HG03060 (cell line): ENCODE measurements at regions not wholly inside any gene's neighbourhood (a gene's known extent, or its start where the extent isn't known, plus 50 kb on each side); places are given as distances from the start of the nearest gene placed in this dataset.

Experiments used
- ATAC-seq: cut with Tn5 transposase; IDR thresholded peaks from one replicate; pipeline ENCODE4 v1.9.1; 2021; ENCODE audit warnings: low read depth, moderate number of reproducible peaks; ENCODE audit not compliant: unreplicated experiment

DNA sequence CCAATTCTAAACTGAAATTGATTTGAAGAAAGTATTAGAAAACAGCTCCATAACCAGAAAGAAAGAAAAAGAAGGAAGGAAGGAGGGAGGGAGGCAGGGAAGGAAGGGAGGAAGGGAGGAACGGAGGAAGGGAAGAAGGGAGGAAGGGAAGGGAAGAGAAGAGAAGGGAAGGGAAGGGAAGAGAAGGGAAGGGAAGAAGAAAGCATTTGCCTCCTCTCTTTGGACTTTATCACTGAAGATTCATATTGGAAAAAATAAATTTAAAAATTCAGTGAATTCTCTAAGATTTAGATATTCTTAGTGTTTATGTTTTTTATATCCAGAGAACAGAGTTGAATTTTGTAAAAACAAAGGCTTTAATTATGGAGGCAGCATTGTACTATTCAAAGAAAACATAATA, 68.5 kb upstream of the NXT1 start:
- no peak for ATAC-seq

DNA sequence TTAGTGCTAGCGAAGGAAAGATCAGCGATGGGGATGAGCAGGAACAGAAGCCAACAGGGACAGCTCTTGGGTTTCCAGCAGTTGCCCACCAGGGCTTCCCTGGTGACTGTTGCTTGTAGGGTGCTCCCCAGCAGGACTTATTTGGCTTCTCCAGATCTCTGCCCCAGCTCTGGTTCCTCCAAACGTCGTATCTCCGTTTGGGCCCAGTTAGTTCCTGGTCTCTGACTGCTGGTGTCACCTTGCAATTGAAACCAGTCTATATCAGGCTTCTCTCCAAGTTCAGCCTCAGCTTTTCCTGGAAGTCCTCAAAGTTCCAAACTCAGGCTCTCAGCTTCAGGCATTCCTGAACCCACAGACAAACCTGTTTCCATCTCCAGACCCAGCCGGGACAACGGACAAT, 70.8 kb upstream of the NXT1 start:
- no peak for ATAC-seq

- no peak for ATAC-seq
These were observed 72.4 kb upstream of the NXT1 start for GRCh38 chr20:23278172-23278571.

- ATAC-seq: no peak
These were observed 73.3 kb upstream of the NXT1 start for GRCh38 chr20:23277316-23277715.

GRCh38 chr20:23273776-23274175, 76.8 kb upstream of the NXT1 start:
- ATAC-seq: no peak

DNA sequence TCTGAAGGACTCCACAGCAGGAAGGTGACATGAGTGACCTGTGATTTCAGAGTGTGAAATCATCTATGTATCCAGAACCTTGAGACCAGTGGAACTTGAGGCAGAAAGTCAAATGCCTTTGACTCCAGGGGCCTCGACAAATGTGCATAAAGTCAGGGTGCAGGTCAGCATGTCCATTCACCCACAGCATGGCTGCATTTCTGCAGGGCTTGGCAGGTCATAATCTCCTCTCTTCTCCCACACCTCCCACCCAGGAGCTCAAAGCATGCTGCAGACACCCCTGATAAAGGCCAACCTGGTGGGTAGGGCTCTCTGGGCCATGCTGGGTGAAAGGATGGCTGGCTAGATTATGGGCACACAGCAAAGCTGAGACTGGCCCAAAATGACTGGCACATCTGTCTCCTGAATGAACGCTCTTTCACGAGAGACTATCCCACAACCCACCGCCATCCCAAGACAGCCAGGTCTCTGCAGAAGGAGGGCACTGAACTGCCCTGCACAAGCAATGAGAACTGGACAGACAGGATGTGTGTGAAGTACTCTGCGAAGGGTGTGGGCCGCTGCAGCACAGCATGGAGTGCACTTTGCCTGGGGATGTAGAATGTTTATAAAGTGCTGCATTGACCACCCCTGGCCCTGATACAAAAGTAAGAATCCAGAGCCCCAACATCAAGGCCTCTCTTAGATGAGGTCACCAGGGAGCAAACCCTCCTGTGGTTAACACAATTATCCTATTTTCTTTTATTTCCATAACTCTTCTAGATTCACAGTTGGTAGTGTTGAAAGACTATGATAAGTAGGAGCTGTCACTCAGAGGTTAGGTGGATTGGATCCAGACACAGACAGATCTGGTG, 78.2 kb upstream of the NXT1 start:
- no peak for ATAC-seq

DNA sequence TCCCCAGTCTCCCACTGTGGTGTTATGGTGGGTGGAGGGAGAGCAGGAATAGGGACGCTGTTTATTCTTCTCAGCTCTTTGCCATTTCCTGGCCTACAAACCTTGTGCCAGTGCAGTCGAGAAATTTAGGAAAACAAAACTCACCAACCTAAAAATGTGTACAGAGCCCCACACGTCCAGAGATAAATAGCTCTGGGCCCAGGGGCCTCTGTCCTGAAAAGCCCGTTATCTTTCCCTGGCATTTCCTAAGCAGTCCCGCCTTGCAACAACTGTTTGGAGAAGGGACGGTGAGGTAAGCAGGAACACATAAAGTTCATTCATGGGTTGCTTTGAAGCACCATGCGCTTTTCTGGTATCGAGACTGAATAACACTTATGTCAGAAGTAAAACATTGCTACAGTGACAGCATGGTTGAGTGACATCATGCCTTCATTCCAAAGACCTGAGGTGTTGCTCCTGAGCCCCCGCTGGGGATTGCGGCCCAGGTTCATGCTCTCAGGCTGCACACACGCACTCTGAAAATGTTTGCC, 80.1 kb upstream of the NXT1 start:
- no peak for ATAC-seq

GRCh38 chr20:23269954-23270353, 80.6 kb upstream of the NXT1 start:
- no peak for ATAC-seq

- no peak for ATAC-seq
These were observed 81.7 kb upstream of the NXT1 start for GRCh38 chr20:23268792-23269354.

DNA sequence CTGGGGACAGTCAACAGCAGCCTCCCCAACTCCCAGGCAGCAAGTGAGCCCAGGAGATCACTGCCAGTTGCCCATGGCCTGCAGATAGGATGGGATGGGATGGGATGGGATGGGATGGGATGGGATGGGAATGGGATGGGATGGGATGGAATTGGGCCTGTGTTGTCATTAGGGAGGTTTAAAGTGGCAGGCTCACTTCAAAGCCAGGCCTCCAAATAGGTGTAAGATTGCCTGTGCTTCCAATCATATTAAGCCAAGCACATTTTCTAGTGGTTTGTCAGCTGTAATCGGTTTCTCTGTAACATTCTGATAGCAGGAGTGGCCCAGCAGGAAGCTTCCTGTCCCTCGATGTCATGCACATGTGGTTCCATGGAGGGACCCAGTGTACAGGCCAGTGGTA, 82.7 kb upstream of the NXT1 start:
- no peak for ATAC-seq

DNA sequence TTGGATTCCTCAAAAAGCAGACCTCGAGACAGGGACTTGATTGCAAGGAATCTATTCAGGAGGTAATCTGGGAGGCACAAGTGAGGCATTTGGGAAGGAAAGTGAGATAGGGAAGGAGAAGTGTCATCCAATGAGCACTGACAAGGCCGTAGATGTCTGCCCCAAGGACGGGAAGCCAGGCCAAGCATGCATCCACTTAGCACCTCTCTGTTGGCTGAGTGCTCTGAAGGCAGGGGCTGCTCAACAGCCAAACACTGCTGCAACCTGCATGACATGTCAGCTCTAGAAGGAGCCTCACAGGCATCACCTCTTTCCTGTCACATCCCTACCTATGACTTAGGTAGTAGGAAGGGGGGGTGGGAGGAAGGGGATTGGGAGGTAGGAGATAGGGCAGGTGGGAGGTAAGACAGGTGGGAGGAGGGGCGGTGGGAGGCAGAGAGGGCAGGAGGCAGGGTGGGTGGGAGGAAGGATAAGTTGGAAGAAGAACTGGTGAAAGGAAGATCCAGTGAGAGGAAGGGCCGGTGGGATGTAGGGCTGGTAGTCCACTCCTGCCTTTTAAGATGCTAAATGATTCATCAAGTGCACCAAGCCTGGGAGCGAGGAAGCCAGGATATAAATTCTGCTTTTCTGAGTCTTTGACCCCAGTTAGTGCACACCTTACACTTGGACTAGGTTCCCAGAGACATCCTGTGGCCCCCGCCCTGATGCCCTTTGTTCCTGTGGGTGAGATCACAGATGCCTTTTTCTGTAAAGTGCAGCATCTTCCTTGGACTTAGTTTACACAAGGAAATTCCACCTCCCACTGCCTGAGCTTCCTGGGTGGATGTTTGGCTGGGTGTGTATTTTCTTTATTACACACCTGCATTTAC, 83.8 kb upstream of the NXT1 start:
- no peak for ATAC-seq

DNA sequence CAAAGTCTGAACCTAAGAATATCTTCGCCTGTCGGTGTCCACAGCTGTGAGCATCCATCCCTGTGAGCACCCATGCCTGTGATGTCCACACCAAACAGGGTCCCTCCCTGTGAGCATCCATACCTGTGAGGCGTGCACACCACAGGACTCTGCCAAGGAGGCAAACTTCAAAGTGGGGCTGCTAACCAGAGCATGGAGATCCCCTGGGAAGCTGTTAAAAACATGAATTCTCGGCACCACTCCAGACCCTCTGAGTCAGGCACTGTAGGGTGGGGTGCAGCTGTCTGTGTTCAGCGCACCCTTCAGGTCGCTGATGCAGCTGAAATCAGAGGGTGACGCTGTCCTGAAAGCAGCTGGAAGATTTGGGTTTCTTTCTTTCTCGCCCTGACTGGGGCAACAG, 85.4 kb upstream of the NXT1 start:
- no peak for ATAC-seq

DNA sequence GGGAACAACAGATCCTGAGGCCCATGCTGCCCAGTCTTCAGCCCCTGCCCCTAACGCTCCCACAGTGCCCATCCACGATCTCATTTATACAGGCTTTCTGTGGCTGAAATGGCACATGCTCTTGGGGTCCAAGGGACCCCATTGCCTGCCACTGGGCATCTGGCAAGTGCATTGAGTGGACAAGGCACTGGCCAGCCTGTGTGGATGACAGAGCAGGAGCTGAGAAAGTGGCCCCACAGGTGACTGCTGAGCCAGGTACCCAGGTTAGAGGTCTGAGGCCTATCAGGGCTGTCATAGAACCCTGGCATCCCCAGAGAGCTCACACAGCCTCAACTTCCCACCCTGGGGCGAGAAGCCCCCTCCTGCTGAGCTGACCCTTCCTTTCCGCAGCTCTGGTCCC, 86.0 kb upstream of the NXT1 start:
- no peak for ATAC-seq

DNA sequence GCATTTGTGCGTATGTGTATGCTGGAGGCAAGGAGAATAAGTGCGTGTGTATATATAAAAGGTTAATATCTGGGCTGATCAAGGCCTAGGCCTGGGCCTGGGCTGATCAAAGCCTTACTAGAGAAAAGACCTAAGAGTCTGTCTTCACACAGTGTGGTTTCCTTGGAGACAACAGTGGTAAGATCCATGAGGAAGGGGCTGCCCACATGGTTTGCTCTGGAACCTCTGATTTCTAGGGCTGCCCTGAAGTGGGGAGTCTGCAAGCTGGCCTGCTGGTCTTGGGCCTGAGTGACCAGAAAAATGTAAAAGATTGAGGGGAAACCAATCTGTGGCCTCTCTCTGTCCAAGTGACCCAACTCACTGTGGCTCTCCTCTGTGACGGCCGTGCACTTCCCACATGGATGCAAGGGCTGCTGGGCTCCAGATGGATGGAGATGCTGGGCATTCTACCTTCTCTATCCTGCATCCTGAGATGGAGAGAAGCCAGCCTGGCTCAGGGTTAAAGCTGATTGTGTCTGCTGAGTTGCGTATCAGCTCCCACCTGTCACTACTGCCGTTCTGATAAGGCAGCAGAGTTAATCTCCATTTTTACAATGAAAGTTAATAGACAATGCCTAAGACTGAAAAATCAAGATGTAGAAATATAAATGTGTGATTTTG, 90.3 kb upstream of the NXT1 start:
- ATAC-seq: no peak

GRCh38 chr20:23258747-23259121, 91.9 kb upstream of the NXT1 start:
- no peak for ATAC-seq

DNA sequence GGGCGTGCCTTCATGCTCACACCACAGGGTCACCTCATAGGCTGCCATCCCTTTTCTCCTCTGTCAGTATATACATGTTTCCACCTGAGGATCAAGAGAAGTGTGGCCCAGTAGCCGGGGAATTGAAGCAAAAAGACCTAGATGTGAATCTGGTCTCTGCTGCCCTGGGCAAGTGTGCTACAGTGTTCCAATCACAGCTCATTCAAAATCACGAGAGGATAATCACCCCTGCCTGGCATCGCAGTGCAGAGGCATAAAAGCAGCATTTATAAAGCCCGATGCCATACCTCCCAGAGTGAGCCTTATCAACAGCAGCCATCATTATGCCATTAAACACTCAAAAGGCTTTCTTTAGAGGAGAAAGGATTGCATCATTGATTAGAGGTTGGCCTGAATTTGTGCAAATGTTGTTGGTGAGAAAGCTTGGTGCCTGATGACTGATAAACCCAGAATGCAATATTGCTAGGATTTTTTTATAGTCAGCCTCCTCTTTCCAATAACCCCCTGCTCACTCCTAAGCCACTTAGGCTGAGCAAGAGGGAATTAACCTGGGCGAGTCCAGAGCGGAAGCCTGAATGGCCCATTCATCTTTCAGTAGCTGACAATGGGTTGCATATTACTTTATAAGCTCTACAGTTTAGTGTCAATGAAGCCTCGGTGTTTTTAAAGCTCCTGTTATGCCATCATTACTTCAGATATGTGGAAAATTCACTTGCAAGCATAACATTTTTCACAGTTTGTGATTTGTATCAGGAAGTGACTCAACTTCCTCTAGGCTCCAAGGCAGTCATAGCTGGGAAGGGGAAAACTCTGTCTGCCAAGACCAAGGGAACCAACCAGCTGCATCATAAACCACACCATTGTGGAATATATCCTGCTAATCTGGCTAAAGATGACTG, 92.5 kb upstream of the NXT1 start:
- ATAC-seq: no peak

DNA sequence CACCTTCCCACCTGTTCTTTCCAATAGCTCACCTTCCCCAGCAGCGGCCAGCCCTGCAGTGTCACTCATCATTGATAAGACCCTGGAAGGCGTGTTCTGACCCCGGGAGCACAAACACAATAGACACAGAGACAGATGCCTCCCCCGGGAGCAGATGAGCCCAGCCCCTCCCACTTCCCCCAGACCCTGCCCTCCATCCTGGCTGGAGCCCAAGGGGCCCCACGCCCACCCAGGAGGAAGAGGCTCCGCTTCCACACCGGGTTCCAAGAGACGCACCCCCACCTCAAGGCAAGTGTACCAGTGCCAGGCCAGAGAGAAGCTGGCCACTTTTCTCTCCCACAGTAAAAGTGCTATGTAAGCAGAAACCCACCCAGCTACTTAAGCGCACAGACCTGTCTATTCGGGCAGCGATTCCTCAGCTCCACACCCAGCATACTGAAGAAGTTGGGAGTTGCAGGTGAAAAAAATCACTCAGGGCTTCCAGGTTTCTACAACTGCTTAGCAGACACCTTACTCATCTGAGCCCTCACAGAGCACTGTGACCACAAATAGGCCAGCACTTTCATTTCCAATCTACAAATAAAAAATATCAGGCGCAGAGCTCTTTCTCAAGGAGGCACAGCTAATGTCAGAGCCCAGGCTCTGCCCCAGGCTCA, 93.4 kb upstream of the NXT1 start:
- ATAC-seq: no peak

- ATAC-seq: no peak
These were observed 94.7 kb upstream of the NXT1 start for GRCh38 chr20:23255716-23256385.

GRCh38 chr20:23255106-23255505, 95.5 kb upstream of the NXT1 start:
- no peak for ATAC-seq
